ENCODE measurements at regions not wholly inside any gene's neighbourhood (a gene's known extent, or its start where the extent isn't known, plus 50 kb on each side); places are given as distances from the start of the nearest gene placed in this dataset.

- H3K4me1 ChIP-seq, result no peaks in the 10 kb centered on the region
- H3K9me3 ChIP-seq, result no peaks in the 10 kb centered on the region
- no peak overlapping the region for H3K9ac ChIP-seq
- H3K4me2 ChIP-seq, result no peak overlapping the region
- H3K27ac ChIP-seq, result no peak overlapping the region
- H3K27me3 ChIP-seq, result no peaks in the 10 kb centered on the region
- no peak for TF ChIP-seq Cebpa-rat (IDR thresholded peaks at IDR 0.05)
- H4K20me1 ChIP-seq, result no peaks in the 10 kb centered on the region
- no peak overlapping the region for H3K4me3 ChIP-seq
- no peaks in the 10 kb centered on the region for H3K36me3 ChIP-seq
Observed at GRCh38 chr18:38313831-38314230, 748.2 kb upstream of the CELF4 start.

GRCh38 chr18:38312532-38312931 lies 746.9 kb upstream of the CELF4 start:
- Histone ChIP-seq H3K4me3 (no peak overlapping the region), H3K9ac (no peak overlapping the region), H3K4me2 (no peak overlapping the region), H3K4me1 (no peaks in the 10 kb centered on the region), H3K36me3 (no peaks in the 10 kb centered on the region), H3K27ac (no peak overlapping the region), H3K27me3 (no peaks in the 10 kb centered on the region), H3K9me3 (no peaks in the 10 kb centered on the region), H4K20me1 (no peaks in the 10 kb centered on the region)
- no peak for TF ChIP-seq Cebpa-rat (IDR thresholded peaks at IDR 0.05)

- no peak for TF ChIP-seq Cebpa-rat (IDR thresholded peaks at IDR 0.05)
- no peaks in the 10 kb centered on the region for H3K27me3 ChIP-seq
- H3K9ac ChIP-seq, result no peak overlapping the region
- no peaks in the 10 kb centered on the region for H3K36me3 ChIP-seq
- H3K4me1 ChIP-seq, result no peaks in the 10 kb centered on the region
- no peak overlapping the region for H3K27ac ChIP-seq
- no peaks in the 10 kb centered on the region for H3K9me3 ChIP-seq
- H3K4me3 ChIP-seq, result no peak overlapping the region
- H3K4me2 ChIP-seq, result no peak overlapping the region
- no peaks in the 10 kb centered on the region for H4K20me1 ChIP-seq
Observed at GRCh38 chr18:38310936-38311335, 745.3 kb upstream of the CELF4 start.

DNA sequence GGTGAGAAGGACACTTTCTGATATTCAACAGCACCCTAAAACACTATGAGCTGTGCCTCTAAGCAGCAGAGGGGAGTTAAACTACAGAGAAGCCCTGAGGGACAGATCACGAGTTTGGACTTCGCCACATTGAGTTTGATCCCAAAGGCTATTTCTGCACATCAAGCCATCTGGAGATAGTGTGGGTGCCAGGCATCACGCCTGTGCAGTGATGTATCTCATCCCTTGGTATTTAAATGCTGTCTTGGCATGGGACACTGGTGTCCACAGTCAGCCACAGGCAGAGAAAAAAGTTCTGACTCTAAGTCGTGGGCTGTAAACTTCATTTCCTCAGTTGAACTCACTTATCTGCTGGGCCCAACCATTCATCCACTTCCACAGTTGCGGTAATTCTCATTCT lies 742.3 kb upstream of the CELF4 start:
- Histone ChIP-seq H3K36me3 (no peaks in the 10 kb centered on the region), H4K20me1 (no peaks in the 10 kb centered on the region), H3K4me1 (no peaks in the 10 kb centered on the region), H3K27me3 (no peaks in the 10 kb centered on the region), H3K4me2 (no peak overlapping the region), H3K9me3 (no peaks in the 10 kb centered on the region), H3K27ac (no peak overlapping the region), H3K9ac (no peak overlapping the region), H3K4me3 (no peak overlapping the region)
- TF ChIP-seq Cebpa-rat (IDR thresholded peaks at IDR 0.05), result no peak

DNA sequence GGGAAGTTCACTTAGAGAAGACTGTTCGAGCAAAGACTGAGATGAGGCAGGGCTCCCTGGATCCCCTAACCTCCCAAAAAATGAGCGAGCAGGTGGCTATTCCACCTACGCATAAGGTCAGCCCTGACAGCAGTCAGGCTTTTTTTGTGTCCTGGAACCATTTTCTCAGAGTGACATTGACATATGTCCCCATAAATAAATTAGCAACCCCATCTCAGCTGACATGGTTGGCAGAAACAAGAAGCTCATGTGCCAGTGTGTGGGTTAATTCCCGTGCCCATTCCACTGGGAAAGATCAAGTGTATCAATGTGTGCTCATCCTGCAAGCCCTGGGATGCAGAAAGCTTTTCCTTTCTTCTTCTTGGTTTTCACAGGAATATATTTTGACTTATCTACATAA lies 740.4 kb upstream of the CELF4 start:
- Histone ChIP-seq H3K27ac (no peak overlapping the region), H3K9me3 (no peaks in the 10 kb centered on the region), H3K36me3 (no peaks in the 10 kb centered on the region), H3K9ac (no peak overlapping the region), H3K27me3 (no peaks in the 10 kb centered on the region), H3K4me2 (no peak overlapping the region), H3K4me3 (no peak overlapping the region), H3K4me1 (no peaks in the 10 kb centered on the region), H4K20me1 (no peaks in the 10 kb centered on the region)
- TF ChIP-seq Cebpa-rat (IDR thresholded peaks at IDR 0.05), result no peak

DNA sequence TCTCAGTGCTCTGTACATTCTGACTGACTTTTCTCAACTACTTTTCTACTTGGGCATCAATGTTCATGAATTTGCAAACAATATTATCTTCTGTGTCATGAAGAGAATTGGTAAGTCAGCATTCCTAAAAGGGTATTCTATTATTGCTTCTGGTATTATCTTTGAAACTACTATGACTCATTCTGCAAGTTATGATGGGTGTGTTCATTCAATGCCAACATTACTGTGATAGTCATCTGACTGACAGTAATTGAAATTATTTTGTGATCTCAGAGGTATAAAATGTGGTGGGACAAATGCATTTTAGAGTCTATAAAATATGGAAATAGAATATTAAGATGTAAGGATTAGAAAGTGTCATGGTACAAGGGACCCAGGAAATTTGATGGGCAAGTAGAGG lies 736.0 kb upstream of the CELF4 start:
- TF ChIP-seq Cebpa-rat (IDR thresholded peaks at IDR 0.05), result no peak
- Histone ChIP-seq H3K27ac (no peak overlapping the region), H3K9ac (no peak overlapping the region), H3K27me3 (no peaks in the 10 kb centered on the region), H4K20me1 (no peaks in the 10 kb centered on the region), H3K4me2 (no peak overlapping the region), H3K36me3 (no peaks in the 10 kb centered on the region), H3K4me1 (no peaks in the 10 kb centered on the region), H3K9me3 (no peaks in the 10 kb centered on the region), H3K4me3 (no peak overlapping the region)

GRCh38 chr18:38297910-38298309 lies 732.3 kb upstream of the CELF4 start:
- Histone ChIP-seq H3K4me3 (no peak overlapping the region), H4K20me1 (no peaks in the 10 kb centered on the region), H3K4me2 (no peak overlapping the region), H3K4me1 (no peaks in the 10 kb centered on the region), H3K36me3 (no peaks in the 10 kb centered on the region), H3K27me3 (no peaks in the 10 kb centered on the region), H3K27ac (no peak overlapping the region), H3K9me3 (no peaks in the 10 kb centered on the region), H3K9ac (no peak overlapping the region)
- TF ChIP-seq Cebpa-rat (IDR thresholded peaks at IDR 0.05), result no peak

DNA sequence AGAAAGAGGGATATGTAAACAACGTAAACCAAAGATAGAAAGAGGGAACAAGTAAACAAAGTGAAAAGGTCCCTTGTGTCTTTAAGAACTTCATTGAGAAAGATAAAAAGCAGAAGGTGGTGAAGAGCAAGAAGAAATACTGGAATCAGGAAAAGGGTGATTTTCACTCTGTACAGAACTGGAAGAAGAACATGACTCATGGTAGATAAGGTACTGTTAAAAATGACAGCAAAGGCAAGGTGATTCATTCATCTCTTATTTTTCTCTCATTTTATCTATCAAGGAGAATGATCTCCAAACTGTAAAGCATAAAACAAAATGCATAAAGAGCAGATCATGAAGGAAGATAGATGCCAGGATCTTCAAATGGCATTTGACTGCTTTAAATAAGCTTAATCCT lies 724.6 kb upstream of the CELF4 start:
- Histone ChIP-seq H3K4me1 (no peaks in the 10 kb centered on the region), H3K9ac (no peak overlapping the region), H3K27me3 (no peaks in the 10 kb centered on the region), H3K27ac (no peak overlapping the region), H3K36me3 (no peaks in the 10 kb centered on the region), H3K4me2 (no peak overlapping the region), H3K9me3 (no peaks in the 10 kb centered on the region), H4K20me1 (no peaks in the 10 kb centered on the region), H3K4me3 (no peak overlapping the region)
- no peak for TF ChIP-seq Cebpa-rat (IDR thresholded peaks at IDR 0.05)

DNA sequence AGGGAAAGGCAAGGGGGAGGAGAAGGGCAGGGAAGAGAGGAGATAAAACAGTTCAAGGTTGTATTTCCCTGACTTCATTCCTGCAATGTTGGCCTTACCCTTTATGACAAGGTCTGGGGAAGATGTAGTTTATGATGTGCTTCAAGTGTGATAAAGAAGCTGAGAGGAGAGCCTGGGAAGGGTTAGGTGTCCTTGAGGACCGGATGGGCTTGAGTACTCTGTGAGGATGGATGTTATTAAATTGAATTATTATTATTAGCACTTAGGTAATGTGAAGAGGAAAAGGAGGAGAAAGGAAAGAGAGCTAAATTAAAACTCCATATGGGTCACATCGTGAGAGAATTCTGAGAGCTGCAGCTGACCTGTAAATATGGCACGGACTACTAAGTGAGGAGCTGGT lies 719.4 kb upstream of the CELF4 start:
- TF ChIP-seq Cebpa-rat (IDR thresholded peaks at IDR 0.05), result no peak

DNA sequence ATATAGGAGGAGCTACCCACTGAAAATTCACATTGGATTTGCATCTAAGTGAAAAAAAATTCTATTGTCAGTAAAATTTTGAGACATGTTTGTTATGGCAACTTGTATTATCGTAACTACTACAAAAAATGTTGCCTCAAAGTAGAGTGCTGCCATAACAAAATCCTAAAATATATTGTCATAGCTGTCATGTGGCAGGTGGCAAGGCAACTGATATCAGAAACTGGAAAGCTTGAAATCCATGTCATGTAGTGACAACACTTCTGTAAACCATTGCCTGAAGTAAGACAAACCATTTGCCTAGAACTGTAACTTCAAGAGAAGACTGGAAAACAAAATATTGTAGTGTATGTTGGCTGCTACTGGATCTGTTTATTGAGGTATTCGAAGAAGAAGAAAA lies 697.5 kb upstream of the CELF4 start:
- H4K20me1 ChIP-seq, result no peaks in the 10 kb centered on the region
- no peak overlapping the region for H3K4me2 ChIP-seq
- H3K9me3 ChIP-seq, result no peaks in the 10 kb centered on the region
- H3K4me3 ChIP-seq, result no peak overlapping the region
- H3K4me1 ChIP-seq, result peaks cover 2% of the 10 kb centered on the region
- no peak for TF ChIP-seq Cebpa-rat (IDR thresholded peaks at IDR 0.05)
- H3K27me3 ChIP-seq, result no peaks in the 10 kb centered on the region
- no peak overlapping the region for H3K9ac ChIP-seq
- no peaks in the 10 kb centered on the region for H3K36me3 ChIP-seq
- H3K27ac ChIP-seq, result no peak overlapping the region

More for the DNA sequence above, 719.4 kb upstream of the CELF4 start:
- H3K4me3 ChIP-seq, result no peak overlapping the region
- no peak overlapping the region for H3K4me2 ChIP-seq
- no peak overlapping the region for H3K27ac ChIP-seq
- H3K9me3 ChIP-seq, result no peaks in the 10 kb centered on the region
- H3K36me3 ChIP-seq, result no peaks in the 10 kb centered on the region
- H3K9ac ChIP-seq, result no peak overlapping the region
- H4K20me1 ChIP-seq, result no peaks in the 10 kb centered on the region
- no peaks in the 10 kb centered on the region for H3K4me1 ChIP-seq
- no peaks in the 10 kb centered on the region for H3K27me3 ChIP-seq

DNA sequence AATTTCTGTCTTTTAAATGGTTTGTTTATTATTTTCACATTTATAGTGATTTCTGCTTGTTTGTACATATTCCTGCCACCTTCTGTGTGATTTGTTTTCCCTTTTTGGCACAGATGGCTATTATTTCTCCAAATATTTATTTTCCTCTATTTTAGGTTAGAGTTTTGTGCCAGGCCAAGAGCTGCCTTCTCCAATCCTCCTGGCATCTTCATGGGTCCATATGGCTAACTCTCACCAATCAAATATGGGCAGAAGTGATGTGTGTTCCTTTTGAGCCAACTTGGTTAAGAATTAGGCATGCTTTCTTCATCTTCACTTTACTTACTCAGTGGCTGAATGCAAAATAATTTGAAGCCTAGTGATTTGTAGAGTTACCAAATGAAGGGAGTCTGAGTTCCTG lies 697.1 kb upstream of the CELF4 start:
- H3K4me3 ChIP-seq, result no peak overlapping the region
- H3K9ac ChIP-seq, result no peak overlapping the region
- H3K4me2 ChIP-seq, result no peak overlapping the region
- no peak for TF ChIP-seq Cebpa-rat (IDR thresholded peaks at IDR 0.05)
- H4K20me1 ChIP-seq, result no peaks in the 10 kb centered on the region
- H3K9me3 ChIP-seq, result no peaks in the 10 kb centered on the region
- no peaks in the 10 kb centered on the region for H3K36me3 ChIP-seq
- H3K27me3 ChIP-seq, result no peaks in the 10 kb centered on the region
- H3K27ac ChIP-seq, result no peak overlapping the region
- peaks cover 6% of the 10 kb centered on the region for H3K4me1 ChIP-seq
